ENCODE measurements at regions not wholly inside any gene's neighbourhood (a gene's known extent, or its start where the extent isn't known, plus 50 kb on each side); places are given as distances from the start of the nearest gene placed in this dataset.

- Histone ChIP-seq H3K9me2 (replicated peaks; ENCODE audit: low read depth, low read length) (no peaks in the 10 kb centered on the region), H3K4me3 (ENCODE audit: low read length, poor library complexity, severe bottlenecking) (no peak overlapping the region), H3K36me3 (ENCODE audit: insufficient read depth, low read length) (no peaks in the 10 kb centered on the region), H3K9ac (ENCODE audit: low read depth, low read length, poor library complexity, severe bottlenecking) (no peak overlapping the region), H4K20me1 (ENCODE audit: insufficient read depth, low read length, poor library complexity, severe bottlenecking) (no peaks in the 10 kb centered on the region), H3K4me1 (ENCODE audit: insufficient read depth, low read length, poor library complexity, severe bottlenecking) (peaks cover 21% of the 10 kb centered on the region), H3K4me2 (ENCODE audit: low read depth, low read length, poor library complexity, severe bottlenecking) (no peak overlapping the region), H2AFZ (ENCODE audit: low read length) (no peak overlapping the region), H3K9me3 (ENCODE audit: insufficient read depth, low read depth, low read length) (no peaks in the 10 kb centered on the region), H3F3A (ENCODE audit: low read depth) (no peaks in the 10 kb centered on the region), H3K27me3 (ENCODE audit: insufficient read depth, low read length, poor library complexity, severe bottlenecking) (no peaks in the 10 kb centered on the region), H3K79me2 (ENCODE audit: insufficient read depth, low read length) (no peaks in the 10 kb centered on the region)
- TF ChIP-seq CTCF (conservative IDR thresholded peaks at IDR 0.05; ENCODE audit: low read length) (no peak), EZH2phosphoT487 (IDR thresholded peaks at IDR 0.05; ENCODE audit: borderline replicate concordance) (no peak)
Observed at GRCh38 chr4:152021788-152022438, 261.1 kb upstream of the GATB start.

GRCh38 chr4:152020073-152020472 is 259.3 kb upstream of the GATB start:
- TF ChIP-seq CTCF (conservative IDR thresholded peaks at IDR 0.05; ENCODE audit: low read length) (no peak), EZH2phosphoT487 (IDR thresholded peaks at IDR 0.05; ENCODE audit: borderline replicate concordance) (no peak)
- H2AFZ ChIP-seq (ENCODE audit: low read length): no peak overlapping the region
- no peaks in the 10 kb centered on the region for H3K79me2 ChIP-seq (ENCODE audit: insufficient read depth, low read length)
- H3F3A ChIP-seq (ENCODE audit: low read depth): no peaks in the 10 kb centered on the region
- H4K20me1 ChIP-seq (ENCODE audit: insufficient read depth, low read length, poor library complexity, severe bottlenecking): no peaks in the 10 kb centered on the region
- H3K9me3 ChIP-seq (ENCODE audit: insufficient read depth, low read depth, low read length): no peaks in the 10 kb centered on the region
- H3K27me3 ChIP-seq (ENCODE audit: insufficient read depth, low read length, poor library complexity, severe bottlenecking): no peaks in the 10 kb centered on the region
- H3K36me3 ChIP-seq (ENCODE audit: insufficient read depth, low read length): no peaks in the 10 kb centered on the region
- H3K4me1 ChIP-seq (ENCODE audit: insufficient read depth, low read length, poor library complexity, severe bottlenecking): peaks cover 10% of the 10 kb centered on the region
- H3K4me3 ChIP-seq (ENCODE audit: low read length, poor library complexity, severe bottlenecking): no peak overlapping the region
- H3K4me2 ChIP-seq (ENCODE audit: low read depth, low read length, poor library complexity, severe bottlenecking): no peak overlapping the region
- H3K9ac ChIP-seq (ENCODE audit: low read depth, low read length, poor library complexity, severe bottlenecking): no peak overlapping the region
- H3K9me2 ChIP-seq (replicated peaks; ENCODE audit: low read depth, low read length): no peaks in the 10 kb centered on the region

DNA sequence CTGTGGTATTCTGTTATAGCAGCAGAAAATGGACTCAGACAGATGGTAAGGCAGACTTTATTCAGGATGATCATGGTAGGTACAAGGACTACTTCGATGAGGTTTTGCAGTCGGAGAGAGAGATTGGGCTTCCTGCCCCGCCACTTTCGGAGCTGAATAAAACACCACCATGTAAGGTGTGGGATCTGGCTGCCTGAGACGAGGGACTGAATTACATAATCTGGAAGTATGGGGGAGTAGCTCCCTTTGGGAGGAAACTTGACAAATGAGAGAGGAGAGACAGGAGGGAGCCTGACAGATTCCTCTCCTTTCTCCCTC is 255.5 kb upstream of the GATB start:
- Histone ChIP-seq H3K27me3 (ENCODE audit: insufficient read depth, low read length, poor library complexity, severe bottlenecking) (no peaks in the 10 kb centered on the region), H3K9me2 (replicated peaks; ENCODE audit: low read depth, low read length) (no peaks in the 10 kb centered on the region), H3K79me2 (ENCODE audit: insufficient read depth, low read length) (no peaks in the 10 kb centered on the region), H4K20me1 (ENCODE audit: insufficient read depth, low read length, poor library complexity, severe bottlenecking) (no peaks in the 10 kb centered on the region), H3F3A (ENCODE audit: low read depth) (no peaks in the 10 kb centered on the region), H3K9ac (ENCODE audit: low read depth, low read length, poor library complexity, severe bottlenecking) (no peak overlapping the region), H3K36me3 (ENCODE audit: insufficient read depth, low read length) (no peaks in the 10 kb centered on the region), H3K9me3 (ENCODE audit: insufficient read depth, low read depth, low read length) (peaks cover 7% of the 10 kb centered on the region; the same call in 1 of the 2 replicates), H3K4me2 (ENCODE audit: low read depth, low read length, poor library complexity, severe bottlenecking) (no peak overlapping the region), H2AFZ (ENCODE audit: low read length) (no peak overlapping the region), H3K4me1 (ENCODE audit: insufficient read depth, low read length, poor library complexity, severe bottlenecking) (peaks cover 13% of the 10 kb centered on the region), H3K4me3 (ENCODE audit: low read length, poor library complexity, severe bottlenecking) (no peak overlapping the region)
- TF ChIP-seq CTCF (conservative IDR thresholded peaks at IDR 0.05; ENCODE audit: low read length): no peak
- no peak for TF ChIP-seq EZH2phosphoT487 (IDR thresholded peaks at IDR 0.05; ENCODE audit: borderline replicate concordance)

All from Loucy (cell line).